Keratinocyte (primary cell): ENCODE measurements at regions not wholly inside any gene's neighbourhood (a gene's known extent, or its start where the extent isn't known, plus 50 kb on each side); places are given as distances from the start of the nearest gene placed in this dataset.

Source experiments
- EZH2 ChIP-seq: IDR thresholded peaks from one replicate; pipeline ENCODE4 v1.6.1; 2012; ENCODE audit warnings: inconsistent platforms, mild to moderate bottlenecking, low read length, moderate library complexity
- TF ChIP-seq, protein P1 (sequence below), 3 experiments: IDR thresholded peaks in 1 of 3; conservative IDR thresholded peaks in 1 of 3; optimal IDR thresholded peaks in 1 of 3; 2 replicates in 2 of 3; 3 replicates in 1 of 3; pipeline versions ENCODE3 to v1.5.1; 2011; ENCODE audit warnings: low read length in 3 of 3, mild to moderate bottlenecking in 3 of 3, moderate library complexity in 2 of 3, control low read depth in 1 of 3, inconsistent platforms in 1 of 3; ENCODE audit not compliant: insufficient read depth in 2 of 3; ENCODE audit errors: extremely low read depth in 1 of 3

DNA sequence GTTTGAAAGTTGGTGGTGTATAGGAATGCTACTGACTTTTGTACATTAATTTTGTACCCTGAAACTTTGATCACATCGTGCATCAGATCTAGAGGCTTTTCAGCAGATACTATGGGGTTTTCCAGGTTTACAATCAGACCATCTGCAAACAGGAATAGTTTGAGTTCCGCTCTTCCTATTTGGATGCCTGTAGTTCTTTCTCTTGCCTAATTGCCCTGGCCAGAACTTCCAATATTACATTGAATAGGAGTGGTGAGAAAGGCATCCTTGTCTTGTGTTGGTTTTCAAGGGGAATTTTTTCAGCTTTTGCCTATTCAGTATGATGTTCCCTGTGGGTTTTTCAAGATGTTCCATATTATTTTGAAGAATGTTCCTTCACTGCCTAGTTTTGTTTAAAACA is 633.5 kb downstream of the KCNJ3 start:
- TF ChIP-seq EZH2 = no peak
- TF ChIP-seq, protein P1, sequence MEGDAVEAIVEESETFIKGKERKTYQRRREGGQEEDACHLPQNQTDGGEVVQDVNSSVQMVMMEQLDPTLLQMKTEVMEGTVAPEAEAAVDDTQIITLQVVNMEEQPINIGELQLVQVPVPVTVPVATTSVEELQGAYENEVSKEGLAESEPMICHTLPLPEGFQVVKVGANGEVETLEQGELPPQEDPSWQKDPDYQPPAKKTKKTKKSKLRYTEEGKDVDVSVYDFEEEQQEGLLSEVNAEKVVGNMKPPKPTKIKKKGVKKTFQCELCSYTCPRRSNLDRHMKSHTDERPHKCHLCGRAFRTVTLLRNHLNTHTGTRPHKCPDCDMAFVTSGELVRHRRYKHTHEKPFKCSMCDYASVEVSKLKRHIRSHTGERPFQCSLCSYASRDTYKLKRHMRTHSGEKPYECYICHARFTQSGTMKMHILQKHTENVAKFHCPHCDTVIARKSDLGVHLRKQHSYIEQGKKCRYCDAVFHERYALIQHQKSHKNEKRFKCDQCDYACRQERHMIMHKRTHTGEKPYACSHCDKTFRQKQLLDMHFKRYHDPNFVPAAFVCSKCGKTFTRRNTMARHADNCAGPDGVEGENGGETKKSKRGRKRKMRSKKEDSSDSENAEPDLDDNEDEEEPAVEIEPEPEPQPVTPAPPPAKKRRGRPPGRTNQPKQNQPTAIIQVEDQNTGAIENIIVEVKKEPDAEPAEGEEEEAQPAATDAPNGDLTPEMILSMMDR (optimal IDR thresholded peaks at IDR 0.05 in 1 of 3, IDR thresholded peaks at IDR 0.05 in 1 of 3, conservative IDR thresholded peaks at IDR 0.05 in 1 of 3; ENCODE audit: extremely low read depth in 1 of 3, insufficient read depth in 2 of 3, low read length in 3 of 3) = no peak
